Hindlimb muscle (tissue), 1 donor: ENCODE measurements at regions not wholly inside any gene's neighbourhood (a gene's known extent, or its start where the extent isn't known, plus 50 kb on each side); places are given as distances from the start of the nearest gene placed in this dataset.
"Not testable (repeated sequence)": the region's sequence is repeated elsewhere in the genome, so short reads cannot be mapped to it uniquely, and the experiment has no call there.

Source experiments
- DNase-seq: peaks from one replicate; pipeline ENCODE4 v3.0.0-alpha.2; 2013

GRCh38 chr17:30731210-30732132 is 93.0 kb downstream of the CRLF3 start:
- DNase-seq: peak; percentile 89

- not testable (repeated sequence) for DNase-seq
These were observed 93.7 kb downstream of the CRLF3 start for GRCh38 chr17:30730837-30731209.

DNA sequence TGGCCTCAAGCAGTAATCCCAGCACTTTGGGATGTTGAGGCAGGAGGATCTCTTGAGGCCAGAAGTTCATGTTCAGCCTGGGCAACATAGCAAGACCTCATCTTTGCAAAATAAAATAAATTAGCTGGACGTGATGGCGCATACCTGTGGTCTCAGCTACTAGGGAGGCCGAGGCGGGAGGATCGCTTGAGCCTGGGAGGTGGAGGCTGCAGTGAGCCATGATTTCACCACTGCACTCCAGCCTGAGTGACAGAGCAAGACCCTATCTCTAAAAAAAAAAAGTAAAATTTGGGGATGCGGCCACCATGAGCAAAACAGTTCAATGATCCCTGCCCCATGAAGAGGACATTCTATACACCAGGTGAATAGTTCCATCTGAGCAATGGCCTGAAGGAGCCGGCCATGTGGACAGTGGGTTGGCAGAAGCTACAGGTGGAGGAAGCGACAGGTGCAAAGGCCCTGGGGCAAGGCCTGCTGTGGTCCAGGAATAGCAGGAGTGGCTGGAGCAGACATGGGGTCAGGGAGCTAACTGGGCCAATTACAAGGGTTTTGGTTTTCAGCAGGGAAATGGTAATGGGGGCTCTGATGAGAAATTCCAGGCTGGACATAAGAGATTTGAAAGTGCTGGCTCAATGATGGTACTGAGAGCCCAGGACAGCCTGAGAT is 94.2 kb downstream of the CRLF3 start:
- not testable (repeated sequence) for DNase-seq

GRCh38 chr17:30729471-30730170 is 94.9 kb downstream of the CRLF3 start:
- DNase-seq: not testable (repeated sequence)

DNA sequence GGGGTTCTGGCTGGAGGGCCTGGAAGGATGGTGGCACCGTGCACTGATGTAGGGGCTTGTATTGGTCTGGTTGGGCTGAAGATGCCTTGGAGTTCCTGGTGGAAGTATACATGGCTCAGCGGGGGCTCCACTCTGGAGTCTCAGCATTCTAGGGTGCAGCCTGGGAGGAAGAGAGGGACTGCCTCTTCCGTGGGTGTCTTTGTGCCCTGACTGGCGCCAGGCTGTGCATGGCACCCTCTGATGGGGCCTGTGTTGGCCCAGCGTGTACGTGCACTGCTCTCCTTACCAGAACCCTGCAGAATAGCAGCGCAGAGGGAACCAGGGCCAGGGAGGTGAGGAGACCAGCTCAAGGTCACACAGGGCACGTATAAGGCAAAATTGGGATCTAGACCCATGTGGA is 97.0 kb downstream of the CRLF3 start:
- DNase-seq: not testable (repeated sequence)

GRCh38 chr17:30726734-30727133 is 97.8 kb downstream of the CRLF3 start:
- not testable (repeated sequence) for DNase-seq

- not testable (repeated sequence) for DNase-seq
These were observed 98.2 kb downstream of the CRLF3 start for GRCh38 chr17:30726310-30726709.

DNA sequence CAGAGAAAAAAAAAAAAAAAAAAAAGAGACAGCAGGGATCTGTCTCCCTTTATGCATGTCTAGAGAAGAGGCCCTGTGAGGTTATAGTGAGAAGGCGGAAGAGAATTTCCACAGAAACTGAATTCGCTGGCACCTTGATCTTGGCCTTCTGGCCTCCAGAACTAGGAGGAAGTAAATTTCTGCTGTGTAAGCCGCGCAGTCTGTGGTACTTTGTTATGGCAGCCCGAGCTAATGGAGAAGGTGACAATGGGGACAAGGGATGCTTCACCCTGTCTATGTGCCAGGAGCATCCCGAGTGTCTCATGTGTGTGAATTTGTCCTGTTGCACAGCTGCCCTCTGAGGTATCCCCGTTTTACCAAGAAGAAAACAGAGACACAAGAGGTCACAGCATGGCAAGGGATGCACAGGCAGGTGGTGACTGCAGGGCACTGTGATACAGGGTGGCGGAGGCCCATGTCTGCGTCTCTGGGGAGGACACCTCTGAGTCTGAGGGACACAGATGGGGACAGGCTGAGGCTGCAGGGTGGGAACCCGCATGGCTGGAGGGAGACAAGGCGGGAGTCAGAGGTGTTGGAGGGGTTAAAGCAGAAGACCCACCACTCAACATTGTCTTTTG is 100.3 kb downstream of the CRLF3 start:
- DNase-seq: not testable (repeated sequence)

DNA sequence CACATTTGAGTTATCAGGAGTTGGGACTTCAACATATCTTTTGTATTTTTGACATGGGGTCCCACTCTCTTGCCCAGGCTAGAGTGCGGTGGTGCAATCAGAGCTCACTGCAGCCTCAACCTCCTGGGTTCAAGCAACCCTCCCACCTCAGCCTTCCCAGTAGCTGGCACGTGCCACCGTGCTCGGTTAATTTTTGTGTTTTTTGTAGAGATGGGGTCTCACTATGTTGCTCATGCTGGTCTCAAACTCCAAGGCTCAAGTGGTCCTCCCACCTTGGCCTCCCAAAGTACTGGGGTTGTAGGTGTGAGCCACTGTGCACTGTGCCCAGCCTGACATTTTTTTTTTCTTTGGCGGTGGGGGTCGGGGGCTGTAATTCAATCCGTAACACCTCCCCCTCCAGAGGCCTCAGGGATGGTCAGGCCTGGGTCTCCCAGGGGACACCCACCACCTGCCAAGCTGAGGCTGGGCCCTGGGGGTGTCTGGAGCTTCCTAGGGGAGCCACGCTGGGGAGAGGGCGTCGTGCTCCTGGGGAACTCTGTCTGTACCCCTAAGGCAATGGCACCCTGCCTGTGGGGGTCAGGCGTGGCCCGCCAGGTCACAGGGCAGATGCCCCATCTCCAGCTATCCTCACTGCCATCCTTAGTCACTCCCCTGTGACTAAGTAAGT is 102.2 kb downstream of the CRLF3 start:
- not testable (repeated sequence) for DNase-seq

GRCh38 chr17:30720971-30721370 is 103.5 kb downstream of the CRLF3 start:
- DNase-seq: not testable (repeated sequence)

GRCh38 chr17:30720013-30720471 is 104.5 kb downstream of the CRLF3 start:
- no peak for DNase-seq

- not testable (repeated sequence) for DNase-seq
These were observed 105.1 kb downstream of the CRLF3 start for GRCh38 chr17:30719131-30719973.

- not testable (repeated sequence) for DNase-seq
These were observed 105.8 kb downstream of the CRLF3 start for GRCh38 chr17:30718691-30719090.

GRCh38 chr17:30718099-30718447 is 106.4 kb downstream of the CRLF3 start:
- DNase-seq: not testable (repeated sequence)

DNA sequence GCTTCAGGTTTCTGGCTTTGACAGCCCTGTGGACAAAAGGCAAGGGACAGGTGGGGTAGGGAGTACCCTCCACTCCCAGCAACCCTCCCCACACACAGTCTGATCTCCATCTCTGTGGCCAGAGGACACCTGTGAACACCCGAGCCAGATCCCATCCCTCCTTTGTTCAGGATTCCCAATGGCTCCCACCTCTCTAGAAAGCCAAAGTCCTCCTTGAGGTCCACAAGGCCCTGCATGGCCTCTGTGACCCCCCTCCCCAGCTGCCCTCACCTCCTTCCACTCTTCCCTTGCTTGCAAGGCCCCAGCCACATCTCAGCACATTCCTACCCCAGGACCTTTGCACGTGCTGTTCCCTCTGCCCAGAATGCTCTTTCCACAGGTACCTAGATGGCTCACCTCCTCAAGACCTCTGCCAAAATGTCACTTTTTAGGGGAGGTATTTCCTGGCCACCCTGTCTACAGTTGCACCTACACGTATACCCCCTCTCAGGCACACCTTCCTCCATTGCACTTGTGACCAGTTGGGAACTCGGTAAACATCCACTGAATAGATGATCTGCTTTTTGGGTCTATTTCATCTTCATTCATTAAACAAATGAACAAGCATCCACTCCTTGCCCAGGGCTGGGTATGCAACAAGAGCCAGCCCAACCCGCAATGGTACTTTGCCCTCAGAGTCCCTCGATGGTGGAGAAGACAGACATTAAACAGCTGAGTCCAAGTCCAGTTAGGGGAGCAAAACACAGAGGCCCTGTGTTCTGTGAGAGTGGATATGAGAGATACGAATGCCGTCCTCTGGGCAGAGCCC is 107.0 kb downstream of the CRLF3 start:
- DNase-seq: no peak

DNA sequence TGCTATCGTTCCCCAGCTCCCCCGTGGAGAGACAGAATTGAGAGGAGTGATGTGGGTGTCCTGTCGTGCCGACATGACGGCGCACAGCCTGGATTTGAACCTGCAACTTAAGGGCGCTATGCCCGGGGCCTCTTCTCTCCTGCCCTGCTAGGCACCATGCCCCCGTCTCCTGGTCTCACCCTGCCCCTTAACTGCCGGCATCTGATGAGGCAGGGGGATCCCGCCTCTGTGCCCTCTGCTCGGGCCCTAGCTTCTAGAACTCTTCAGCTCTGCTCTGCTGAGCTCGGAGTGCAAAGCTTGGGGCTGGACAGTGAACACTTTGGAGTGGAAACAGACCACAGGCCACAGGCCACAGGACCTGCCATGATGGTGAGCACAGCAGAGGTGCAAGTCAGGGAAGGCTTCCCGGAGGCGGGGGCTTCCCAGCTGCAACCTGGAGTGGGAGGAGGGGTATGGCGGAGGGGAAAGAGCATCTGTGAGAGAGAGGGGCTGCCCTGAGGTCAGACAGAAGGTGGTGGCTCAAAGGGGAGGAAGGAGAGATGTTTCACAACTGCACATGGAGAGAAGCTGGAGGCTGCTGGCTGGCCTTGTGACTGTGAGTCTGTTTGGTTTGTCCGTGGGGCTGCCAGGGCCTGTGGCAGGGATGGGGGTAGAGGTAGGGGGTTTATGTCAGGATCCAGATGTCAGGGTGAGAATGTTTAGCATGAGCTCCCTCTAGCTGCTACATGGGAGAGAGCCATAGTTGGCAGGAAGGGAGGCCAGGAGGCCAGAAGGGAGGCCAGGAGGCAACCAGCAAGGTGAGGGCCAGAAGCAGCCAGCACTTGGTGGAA is 107.8 kb downstream of the CRLF3 start:
- no peak for DNase-seq

DNA sequence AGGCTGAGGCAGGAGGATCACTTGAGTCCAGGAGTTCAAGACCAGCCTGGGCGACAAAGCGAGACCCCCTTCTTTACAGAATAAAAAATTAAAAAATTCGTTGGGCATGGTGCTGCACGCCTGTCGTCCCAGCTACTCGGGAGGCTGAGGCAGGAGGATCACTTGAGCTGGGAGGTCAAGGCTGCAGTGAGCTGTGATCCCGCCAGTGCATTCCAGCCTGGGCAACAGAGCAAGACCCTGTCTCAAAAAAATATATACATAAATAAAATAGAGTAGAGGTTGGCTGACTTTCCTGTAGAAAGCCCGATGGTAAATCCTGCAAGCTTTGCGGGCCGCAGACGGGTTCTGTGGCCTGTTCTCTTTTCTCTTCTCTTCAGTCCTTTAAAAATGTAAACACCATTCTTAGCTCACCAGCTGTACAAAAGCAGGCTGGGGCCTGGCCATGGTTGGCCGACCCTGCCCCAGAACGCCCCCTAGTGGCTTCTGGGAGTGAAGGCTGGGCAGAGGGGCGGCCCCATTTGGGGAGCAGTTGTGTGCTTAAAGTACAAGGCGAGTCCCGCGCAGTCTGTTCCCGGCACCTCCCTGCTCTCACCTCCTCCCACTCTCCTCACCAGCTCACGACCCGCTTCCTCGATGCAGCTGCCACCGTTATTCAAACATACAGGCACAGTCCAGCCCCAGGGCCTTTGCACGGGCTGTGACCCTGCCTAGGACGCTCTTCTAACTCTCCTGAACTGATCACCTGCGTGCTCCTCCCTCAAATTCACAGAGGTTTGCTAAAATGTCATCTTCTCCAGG is 109.5 kb downstream of the CRLF3 start:
- not testable (repeated sequence) for DNase-seq

DNA sequence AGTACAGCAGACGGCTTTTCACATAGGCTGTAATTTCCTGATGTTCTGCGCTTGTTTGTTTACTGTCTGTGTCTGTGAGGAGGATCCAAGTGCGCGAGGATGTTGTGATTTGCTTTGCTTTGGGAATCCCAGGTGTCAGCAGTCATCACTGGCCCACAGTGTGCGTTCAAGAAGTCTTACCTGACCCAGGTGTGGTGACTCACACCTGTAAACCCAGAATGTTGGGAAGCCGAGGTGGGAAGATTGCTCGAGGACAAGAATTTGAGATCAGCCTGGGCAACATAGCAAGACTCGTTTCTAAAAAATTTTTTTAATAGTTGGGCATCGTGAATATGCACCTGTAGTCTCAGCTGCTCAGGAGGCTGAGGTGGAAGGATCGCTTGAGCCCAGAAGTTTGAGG is 110.7 kb downstream of the CRLF3 start:
- not testable (repeated sequence) for DNase-seq
